GM19238 (cell line): ENCODE measurements at regions not wholly inside any gene's neighbourhood (a gene's known extent, or its start where the extent isn't known, plus 50 kb on each side); places are given as distances from the start of the nearest gene placed in this dataset.
"Not testable (repeated sequence)": the region's sequence is repeated elsewhere in the genome, so short reads cannot be mapped to it uniquely, and the experiment has no call there.

ENCODE experiments used
- DNase-seq: peaks from one replicate; pipeline ENCODE4 v3.0.0; 2011; ENCODE audit warnings: low spot score; ENCODE audit not compliant: insufficient read length

GRCh38 chr1:55792870-55793269 is 577.7 kb upstream of the USP24 start:
- DNase-seq, result no peak

GRCh38 chr1:55789466-55789865 is 574.3 kb upstream of the USP24 start:
- DNase-seq, result no peak

GRCh38 chr1:55786396-55786795 is 571.2 kb upstream of the USP24 start:
- no peak for DNase-seq

- not testable (repeated sequence) for DNase-seq
Measured at GRCh38 chr1:55784941-55785450, 569.8 kb upstream of the USP24 start.

- no peak for DNase-seq
Measured at GRCh38 chr1:55781944-55782482, 566.8 kb upstream of the USP24 start.

GRCh38 chr1:55781003-55781402 is 565.8 kb upstream of the USP24 start:
- no peak for DNase-seq

- no peak for DNase-seq
Measured at GRCh38 chr1:55777545-55777944, 562.4 kb upstream of the USP24 start.

GRCh38 chr1:55775007-55775406 is 559.8 kb upstream of the USP24 start:
- DNase-seq, result no peak

- DNase-seq, result no peak
Measured at GRCh38 chr1:55774446-55774845, 559.3 kb upstream of the USP24 start.

GRCh38 chr1:55773211-55773940 is 558.2 kb upstream of the USP24 start:
- DNase-seq, result no peak

- DNase-seq, result no peak
Measured at GRCh38 chr1:55768327-55768952, 553.3 kb upstream of the USP24 start.

- DNase-seq, result no peak
Measured at GRCh38 chr1:55767171-55767570, 552.0 kb upstream of the USP24 start.

- not testable (repeated sequence) for DNase-seq
Measured at GRCh38 chr1:55765505-55765904, 550.3 kb upstream of the USP24 start.

GRCh38 chr1:55751776-55752175 is 536.6 kb upstream of the USP24 start:
- DNase-seq, result no peak

- no peak for DNase-seq
Measured at GRCh38 chr1:55750628-55750995, 535.4 kb upstream of the USP24 start.

GRCh38 chr1:55749975-55750627 is 534.9 kb upstream of the USP24 start:
- DNase-seq, result no peak

- DNase-seq, result no peak
Measured at GRCh38 chr1:55747408-55747841, 532.3 kb upstream of the USP24 start.

- no peak for DNase-seq
Measured at GRCh38 chr1:55746710-55747109, 531.5 kb upstream of the USP24 start.

- no peak for DNase-seq
Measured at GRCh38 chr1:55741516-55741915, 526.4 kb upstream of the USP24 start.

- no peak for DNase-seq
Measured at GRCh38 chr1:55735106-55735505, 519.9 kb upstream of the USP24 start.

GRCh38 chr1:55726994-55727393 is 511.8 kb upstream of the USP24 start:
- DNase-seq, result no peak

- no peak for DNase-seq
Measured at GRCh38 chr1:55725378-55725777, 510.2 kb upstream of the USP24 start.
